ENCODE measurements at regions not wholly inside any gene's neighbourhood (a gene's known extent, or its start where the extent isn't known, plus 50 kb on each side); places are given as distances from the start of the nearest gene placed in this dataset.
A peak's percentile ranks its signal among the peaks of the same experiment; 100 is the strongest.
"Not testable (repeated sequence)": the region's sequence is repeated elsewhere in the genome, so short reads cannot be mapped to it uniquely, and the experiment has no call there.

GRCh38 chr6:17012421-17013225, 89.2 kb upstream of the STMND1 start:
- DNase-seq, result no peak

DNA sequence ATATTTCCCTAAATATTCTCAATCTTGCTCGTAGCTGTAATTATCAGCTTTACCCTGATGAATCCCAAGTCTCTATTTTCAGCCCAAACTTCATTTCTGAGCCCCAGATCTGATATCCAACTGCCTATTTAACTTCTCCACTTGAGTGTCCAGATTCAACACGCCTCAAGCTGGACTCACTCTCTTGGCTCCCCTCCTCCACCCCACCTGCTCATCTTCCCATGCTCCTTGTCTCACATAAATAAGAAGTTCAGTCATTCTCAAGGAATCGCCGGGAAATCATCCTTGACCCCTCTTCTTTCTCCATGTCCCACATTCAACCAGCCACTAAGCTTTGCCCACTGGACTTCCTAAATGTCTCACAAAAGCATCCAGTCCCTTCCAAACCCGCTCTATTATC, 89.9 kb upstream of the STMND1 start:
- no peak for DNase-seq

- DNase-seq, result no peak
Observed at GRCh38 chr6:17007749-17008148, 94.1 kb upstream of the STMND1 start.

DNA sequence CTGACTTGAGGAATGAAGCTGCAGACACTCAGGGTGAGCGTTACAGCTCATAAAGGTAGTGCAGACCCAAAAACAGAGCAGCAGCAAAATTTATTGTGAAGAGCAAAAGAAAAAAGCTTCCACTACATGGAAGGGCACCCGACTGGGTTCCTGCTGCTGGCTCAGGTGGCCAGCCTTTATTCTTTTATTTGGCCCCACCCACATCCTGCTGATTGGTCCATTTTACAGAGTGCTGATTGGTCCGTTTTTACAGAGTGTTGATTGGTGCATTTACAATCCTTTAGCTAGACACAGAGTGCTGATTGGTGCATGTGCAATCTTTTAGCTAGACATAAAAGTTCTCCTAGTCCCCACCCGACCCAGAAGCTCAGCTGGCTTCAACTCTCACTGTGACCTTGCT, 95.3 kb upstream of the STMND1 start:
- DNase-seq, result no peak

- DNase-seq, result no peak
Observed at GRCh38 chr6:17004269-17004668, 97.6 kb upstream of the STMND1 start.

DNA sequence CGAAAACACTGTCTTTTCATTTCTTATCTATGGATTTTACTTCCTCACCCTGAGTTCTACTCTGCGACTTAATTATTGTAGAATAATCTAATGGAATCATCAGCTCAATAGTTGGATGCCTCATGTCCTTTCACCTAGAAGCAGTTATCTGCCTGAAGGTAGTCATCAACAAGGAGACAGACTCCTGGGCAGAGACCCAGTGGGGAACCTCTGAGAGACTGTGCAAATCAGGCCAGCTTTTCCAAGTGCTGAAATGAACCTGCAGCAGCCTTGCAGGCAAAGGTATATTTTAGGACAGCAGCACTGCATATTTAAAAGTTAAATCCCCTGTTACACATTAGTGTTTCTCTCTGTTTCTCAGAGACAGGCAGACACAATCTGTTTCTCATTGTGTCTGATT, 99.7 kb upstream of the STMND1 start:
- no peak for DNase-seq

- no peak for DNase-seq
Observed at GRCh38 chr6:17001188-17001587, 100.7 kb upstream of the STMND1 start.

DNA sequence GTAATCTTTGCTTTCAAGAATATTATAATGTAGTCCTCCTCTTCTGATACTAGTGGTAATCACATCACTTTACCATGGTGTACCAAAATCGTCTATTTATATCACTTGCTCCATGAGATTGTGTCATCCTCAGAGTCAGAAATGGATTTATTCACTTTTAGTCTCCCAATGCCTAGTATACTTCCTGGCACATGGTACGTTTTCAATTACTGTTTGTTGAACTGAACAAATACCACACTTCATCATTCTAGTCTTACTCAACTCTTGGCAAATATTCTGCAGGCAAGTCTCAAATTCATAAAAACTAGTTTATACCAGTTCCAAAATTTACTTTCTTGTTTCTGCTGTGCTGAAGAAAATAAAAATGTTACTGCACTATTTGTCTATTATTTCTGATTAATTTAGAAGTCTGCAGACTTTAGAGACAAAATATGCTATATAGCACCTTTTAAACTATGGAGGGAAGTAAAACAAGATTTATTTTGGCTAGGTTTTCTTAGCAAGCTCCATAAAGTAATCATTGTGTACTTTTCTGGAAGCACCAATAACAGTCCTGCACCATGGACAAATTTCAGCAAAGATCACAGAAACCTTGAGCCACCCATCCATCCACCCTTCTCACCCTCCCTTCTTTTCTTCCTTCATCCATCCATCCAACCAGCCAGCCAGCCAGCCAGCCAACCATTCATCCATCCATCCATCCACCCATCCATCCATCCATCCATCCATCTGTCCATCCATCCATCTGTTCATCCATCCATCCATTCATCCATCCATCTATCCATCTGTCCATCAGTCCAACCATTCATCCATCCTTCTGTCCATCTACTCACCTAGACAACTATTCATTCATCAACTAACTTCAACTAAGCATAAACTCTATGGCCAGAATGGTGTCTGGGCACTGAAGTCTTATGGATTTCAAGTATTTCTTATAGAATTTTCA, 102.1 kb upstream of the STMND1 start:
- DNase-seq, result no peak

- DNase-seq, result no peak
Observed at GRCh38 chr6:16998461-16998860, 103.4 kb upstream of the STMND1 start.

- DNase-seq, result no peak
Observed at GRCh38 chr6:16995511-16996250, 106.2 kb upstream of the STMND1 start.

- DNase-seq, result no peak
Observed at GRCh38 chr6:16993396-16993795, 108.5 kb upstream of the STMND1 start.

DNA sequence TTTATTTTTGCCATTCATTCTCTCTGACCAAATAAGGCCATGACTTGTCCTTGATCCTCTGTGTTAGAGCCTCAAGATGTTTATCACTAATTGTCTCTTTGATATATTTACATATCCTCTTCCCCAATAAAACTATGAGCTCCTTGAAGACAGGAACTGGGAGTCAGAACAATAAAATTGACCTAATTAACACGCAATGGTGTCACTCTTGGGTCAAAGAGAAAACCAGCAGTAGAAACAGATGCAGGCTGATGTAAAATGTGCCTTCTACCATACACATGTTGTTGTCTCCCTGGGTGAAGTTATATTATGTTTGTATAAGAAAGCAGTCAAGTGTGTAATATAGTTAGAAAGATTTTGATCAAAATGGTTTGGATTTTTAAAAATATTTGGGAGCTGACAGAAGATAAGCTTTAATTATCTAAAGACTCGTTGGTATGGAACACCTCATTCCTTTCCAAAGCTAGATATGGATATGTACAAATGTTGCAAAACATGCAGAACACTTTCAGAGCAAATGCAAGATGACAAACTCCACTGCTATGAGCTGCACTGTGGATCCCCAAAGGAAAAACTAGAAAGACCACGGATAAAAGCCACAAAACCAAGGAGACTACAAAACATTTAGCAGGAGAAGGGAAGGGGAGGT, 109.7 kb upstream of the STMND1 start:
- DNase-seq, result no peak

- DNase-seq, result not testable (repeated sequence)
Observed at GRCh38 chr6:16989976-16990375, 111.9 kb upstream of the STMND1 start.

DNA sequence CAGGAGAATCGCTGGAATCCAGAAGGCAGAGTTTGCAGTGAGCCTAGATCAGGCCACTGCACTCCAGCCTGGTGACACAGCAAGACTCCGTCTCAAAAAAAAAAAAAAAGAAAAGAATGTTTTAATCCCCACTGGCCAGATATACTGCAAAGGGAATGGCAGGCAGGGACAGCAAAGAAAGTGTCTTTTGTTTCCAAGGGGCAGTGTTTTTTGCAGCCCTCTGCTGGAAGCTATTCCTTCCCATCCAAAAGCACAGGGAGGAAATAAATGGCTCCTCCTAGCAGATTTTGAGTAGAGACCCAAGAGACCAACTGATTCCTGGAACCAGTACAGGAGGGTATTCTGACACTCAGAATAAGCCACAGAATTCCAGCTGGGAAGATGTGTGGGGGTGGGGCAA, 112.5 kb upstream of the STMND1 start:
- DNase-seq, result no peak

GRCh38 chr6:16987996-16988395, 113.9 kb upstream of the STMND1 start:
- no peak for DNase-seq

DNA sequence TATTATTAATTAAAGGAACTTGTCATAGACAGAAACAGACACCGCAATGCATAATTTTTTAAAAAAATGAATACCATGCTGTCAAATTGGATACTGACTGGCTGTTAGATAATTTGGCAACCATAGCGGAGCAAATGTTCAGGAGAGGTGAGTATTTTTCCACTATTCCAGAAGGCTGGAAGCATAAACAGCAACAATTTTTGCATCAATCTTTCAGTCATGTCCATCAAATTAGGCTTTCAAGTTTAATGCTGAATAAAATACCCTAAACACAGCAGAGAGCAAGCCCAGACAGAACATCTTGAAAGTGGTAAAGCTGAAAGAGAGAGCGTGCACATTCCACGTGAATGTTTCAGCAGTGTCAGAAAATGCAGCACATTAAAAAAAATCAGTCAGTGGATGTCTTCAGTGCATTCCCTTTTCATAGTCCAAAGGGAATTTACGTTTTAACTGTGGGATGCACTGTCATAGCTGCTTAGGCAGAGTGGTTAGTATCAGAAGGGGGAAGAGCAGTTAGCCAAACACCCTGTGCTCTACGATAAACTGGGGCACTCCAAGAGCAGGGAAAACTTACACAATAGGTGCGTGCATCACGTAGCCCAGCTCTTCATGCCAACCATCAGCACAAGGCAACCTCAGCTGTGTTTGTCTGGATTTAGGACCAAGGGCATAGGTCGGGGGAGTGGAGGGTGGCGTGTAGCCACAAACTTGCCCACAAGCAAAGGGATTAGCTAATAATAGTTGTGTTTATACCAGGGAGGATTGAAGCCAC, 116.2 kb upstream of the STMND1 start:
- DNase-seq, result peak; percentile 7

GRCh38 chr6:16982807-16983206, 119.0 kb upstream of the STMND1 start:
- DNase-seq, result no peak

DNA sequence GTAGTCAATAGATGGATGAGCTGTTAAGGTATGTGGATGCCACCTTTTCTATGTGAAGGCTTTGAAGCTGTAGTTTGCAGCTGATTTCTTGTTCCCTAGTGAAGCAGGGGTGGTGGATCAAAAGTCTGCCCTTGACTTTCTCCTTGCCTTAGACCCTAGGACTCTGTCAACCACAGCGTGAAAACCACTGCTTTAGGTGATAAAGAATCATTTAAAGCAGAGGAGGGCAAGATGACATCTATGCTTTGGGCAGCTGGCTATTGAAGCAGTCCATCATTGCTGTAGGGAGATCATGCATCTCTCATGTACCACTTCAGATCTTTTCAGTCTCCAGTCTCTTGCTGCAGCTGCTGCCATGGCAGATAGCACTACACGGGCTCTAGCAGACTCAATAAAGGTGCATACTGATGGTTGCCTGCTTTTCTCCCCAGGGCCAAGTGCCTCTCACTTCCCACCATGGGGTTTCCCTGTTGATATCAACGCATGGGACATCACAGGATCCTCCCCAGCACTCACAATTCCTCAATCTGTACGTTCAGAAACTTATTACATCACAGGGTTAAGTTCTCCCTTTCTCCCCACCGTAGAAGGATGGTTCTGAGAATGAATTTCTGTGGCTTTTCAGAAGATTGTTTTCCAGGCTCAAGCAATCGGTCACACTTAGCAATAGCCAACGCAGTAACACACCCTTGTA, 122.0 kb upstream of the STMND1 start:
- no peak for DNase-seq

- no peak for DNase-seq
Observed at GRCh38 chr6:16978686-16979085, 123.2 kb upstream of the STMND1 start.

- no peak for DNase-seq
Observed at GRCh38 chr6:16976385-16977183, 125.3 kb upstream of the STMND1 start.

All from occipital lobe (tissue), 1 donor.